Medulla oblongata (tissue), 1 donor: ENCODE measurements at regions not wholly inside any gene's neighbourhood (a gene's known extent, or its start where the extent isn't known, plus 50 kb on each side); places are given as distances from the start of the nearest gene placed in this dataset.

Experiments
- DNase-seq: peaks from one replicate; pipeline ENCODE4 v3.0.0-alpha.2; 2015; ENCODE audit errors: extremely low spot score

DNA sequence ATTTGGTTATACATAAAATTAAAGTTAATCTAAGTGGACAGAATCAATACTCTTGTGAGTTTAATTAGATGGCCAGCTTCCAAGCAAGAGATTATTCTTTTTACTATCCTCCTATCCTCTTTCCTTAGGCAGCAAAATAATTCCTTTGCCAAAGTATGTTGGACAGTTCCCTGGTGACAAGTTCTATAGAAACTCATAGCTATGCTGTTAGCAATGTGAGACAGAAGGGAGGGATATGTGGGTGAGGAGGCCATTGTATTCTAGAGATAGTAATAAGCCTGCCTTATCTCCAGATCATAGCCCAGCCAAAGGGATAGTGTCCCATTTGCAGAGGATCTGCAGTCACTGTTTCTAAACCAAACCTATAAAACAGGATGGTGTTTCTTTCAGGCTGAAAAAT is 181.6 kb upstream of the HDAC9 start:
- DNase-seq: no peak

DNA sequence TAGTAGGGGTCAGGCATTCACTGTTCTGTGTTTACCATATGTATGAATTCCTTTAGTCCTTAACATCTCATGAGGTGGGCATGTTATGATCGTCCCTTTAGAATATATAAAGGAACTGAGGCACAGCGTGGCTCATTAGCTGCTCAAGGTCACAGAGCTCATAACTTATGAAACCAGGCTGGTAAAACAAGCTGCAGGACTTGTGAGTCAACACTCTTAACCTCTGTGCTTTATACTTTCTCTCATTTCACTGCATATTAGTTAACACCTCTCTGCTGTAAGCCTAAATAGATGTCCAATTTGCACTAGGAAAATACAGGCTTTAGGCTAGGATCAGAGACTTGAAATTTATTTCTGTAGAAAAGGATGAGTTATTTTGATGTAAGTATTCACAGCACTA is 180.3 kb upstream of the HDAC9 start:
- DNase-seq: no peak

DNA sequence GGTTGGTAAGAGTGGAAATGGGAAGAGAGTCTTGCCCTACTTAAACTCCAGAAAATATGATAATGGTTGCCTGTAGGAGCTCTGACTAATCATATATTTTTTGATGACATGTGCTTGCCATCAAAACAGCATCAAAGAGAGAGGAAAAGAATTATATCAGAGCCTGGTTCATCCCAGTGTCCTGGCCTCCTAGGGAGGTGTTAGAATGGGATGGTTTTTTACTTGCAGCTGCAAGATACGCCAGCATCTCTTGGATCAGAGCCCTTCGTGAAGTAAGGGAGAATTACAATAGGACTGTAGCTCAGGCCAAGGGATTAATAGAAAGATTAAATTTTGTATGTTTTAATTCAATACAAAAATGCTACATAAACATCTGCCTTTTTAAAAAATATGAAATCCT is 177.6 kb upstream of the HDAC9 start:
- no peak for DNase-seq

DNA sequence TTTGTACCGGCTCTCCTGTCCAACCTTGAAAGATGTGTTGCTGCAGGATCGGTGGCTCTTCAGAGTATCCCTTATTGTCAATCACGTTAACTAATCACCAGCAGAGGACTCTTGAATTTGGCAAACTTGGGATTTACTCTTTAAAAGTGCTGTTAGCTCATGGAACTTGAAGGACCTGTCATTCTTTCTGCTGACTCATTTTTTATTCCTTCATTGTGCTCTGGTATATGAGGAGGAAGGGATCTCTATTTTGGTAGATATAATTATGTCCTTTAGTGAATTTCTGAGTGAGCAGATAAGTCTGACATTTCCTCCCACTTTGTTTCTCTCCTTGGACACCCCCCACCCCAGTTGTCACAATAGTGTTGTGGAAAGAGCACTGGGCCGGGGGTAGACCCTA is 175.1 kb upstream of the HDAC9 start:
- DNase-seq: no peak

DNA sequence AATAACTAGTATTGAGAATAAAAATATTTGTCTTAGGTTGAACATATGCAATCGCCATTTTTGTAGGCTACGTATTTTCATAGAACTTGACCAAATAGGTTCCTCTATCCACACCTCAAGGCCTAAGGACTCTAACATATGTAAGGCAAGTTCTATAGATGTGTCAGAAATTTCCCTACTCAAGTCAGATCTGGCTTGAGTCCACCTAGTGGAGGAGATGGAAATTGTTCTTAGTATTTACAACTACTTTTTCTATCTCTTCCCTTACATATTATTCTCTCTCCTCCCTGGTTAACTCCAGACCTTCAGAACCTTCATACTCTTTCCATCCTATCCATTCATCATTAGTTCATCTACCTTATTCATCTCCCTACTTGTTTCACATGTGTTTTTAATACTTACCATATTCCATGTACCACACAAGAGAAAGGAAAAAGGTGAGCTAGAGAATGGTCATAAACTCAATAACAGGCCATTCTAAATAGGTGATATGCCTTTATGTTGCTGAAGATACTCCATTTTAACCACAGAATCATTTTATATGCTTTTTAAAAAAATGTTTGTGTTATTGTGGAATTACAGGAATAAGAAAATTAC is 174.5 kb upstream of the HDAC9 start:
- DNase-seq: peak; percentile 51

DNA sequence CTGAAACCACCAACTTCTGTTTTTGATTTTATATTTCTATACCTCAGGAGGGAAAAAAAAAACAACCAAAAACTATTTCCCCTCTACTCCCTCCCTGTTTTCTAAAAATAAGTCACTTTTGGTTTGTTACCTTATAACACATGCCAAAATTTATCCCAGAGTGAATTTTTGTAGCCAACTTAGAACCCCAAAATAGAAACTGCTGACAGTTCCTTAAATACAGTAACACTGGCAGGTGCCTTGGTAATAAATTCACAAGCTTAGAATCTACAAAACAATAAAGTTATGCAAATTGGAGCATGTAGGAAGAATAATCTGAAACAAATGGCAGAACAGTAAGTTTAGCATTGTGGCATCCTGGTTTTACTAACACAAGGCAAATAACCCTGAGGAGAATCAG is 165.0 kb upstream of the HDAC9 start:
- DNase-seq: no peak

DNA sequence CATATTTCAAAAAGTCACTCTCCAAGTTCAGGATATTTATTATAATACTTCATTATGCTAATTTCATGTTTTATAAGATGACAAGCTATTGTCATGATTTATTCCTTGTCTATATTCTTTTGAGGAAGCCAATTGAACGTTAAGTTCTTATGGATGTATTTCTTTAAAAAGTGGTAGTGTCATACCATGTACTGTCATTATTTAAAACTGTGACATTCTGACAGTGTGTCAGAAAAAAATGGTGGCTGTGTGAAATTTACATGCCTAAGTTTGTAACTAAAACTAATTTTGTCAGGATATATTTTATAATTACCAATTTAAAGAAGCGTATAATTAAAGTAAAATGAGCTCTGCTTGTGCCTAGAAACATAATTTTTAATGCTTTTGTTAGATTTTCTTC is 158.9 kb upstream of the HDAC9 start:
- DNase-seq: no peak

DNA sequence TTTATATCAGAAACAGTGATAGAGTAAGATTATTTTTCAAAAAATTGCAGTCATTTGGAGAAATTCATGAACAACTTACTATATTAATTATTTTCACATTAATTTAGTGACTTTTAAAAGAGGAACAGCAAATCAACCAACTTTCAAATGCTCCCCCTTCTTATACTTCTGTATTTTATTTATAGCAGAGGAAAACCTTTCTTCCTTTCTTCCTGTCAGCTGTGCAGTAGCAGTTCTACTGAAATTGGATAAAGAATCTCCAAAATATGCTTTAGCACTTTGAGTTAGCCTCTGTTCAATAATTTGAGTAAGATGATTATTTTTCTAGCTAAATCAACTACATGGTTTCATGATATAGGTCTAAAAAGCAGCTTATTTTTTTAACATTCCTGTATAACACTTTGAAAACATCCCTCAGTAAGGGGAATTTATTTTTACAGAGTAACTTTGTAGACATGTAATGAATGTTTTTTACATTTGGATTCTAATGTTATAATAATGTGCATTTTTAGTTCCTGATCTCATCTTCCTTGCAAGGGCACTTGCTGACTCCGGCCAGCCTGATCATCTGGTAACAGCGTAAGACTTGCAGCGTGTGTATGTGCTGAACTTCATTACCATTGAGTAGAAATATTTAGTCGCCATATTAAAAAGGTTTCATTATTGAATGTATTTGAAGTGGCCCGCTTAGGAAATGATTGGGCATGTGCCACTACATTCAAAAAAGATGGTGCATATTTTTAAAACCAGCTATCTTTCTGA is 158.3 kb upstream of the HDAC9 start:
- DNase-seq: peak; percentile 33

DNA sequence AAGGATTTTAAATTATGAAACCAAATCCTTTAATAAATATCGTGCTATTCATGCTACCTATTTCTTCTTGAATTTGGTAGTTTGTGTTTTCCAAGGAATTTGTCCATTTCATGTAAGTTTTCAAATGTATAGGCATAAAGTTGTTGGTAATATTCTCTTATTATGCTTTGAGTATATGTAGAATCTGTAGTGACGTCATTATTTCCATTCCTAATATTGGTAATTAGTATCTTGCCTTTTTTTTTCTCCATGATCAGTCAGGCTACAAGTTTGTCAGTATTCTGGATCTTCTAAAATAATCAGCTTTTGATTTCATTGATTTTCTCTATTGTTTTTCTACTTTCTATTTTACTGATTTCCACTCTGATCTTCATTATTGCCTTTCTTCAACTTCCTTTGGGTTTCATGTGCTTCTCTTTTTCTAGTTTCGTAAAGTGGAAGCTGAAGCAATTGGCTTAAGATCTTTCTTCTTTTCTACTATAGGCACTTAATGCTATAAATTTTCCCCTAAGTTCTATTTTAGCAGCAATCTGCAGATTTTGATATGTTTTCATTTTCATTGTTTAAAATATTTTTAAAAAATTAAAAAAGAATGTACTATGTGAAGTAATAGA is 156.5 kb upstream of the HDAC9 start:
- no peak for DNase-seq

DNA sequence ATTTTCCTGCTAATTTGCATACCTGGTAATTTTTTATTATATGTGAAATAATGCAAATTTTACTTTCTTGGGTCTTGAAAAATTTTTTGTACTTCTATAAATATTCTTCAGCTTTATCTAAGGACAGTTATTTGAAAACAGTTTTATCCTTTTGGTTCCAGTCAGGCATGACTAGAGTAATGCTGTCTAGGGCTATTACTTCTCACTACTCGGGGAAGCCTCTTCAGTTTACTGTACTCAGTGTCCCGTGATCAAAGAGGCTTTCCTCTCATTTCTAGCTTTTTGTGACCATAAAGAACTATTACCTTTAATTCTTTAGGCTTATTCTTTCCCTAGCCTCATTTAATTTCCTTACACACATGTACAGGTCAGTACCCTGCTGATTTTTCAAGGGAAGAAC is 153.8 kb upstream of the HDAC9 start:
- no peak for DNase-seq

DNA sequence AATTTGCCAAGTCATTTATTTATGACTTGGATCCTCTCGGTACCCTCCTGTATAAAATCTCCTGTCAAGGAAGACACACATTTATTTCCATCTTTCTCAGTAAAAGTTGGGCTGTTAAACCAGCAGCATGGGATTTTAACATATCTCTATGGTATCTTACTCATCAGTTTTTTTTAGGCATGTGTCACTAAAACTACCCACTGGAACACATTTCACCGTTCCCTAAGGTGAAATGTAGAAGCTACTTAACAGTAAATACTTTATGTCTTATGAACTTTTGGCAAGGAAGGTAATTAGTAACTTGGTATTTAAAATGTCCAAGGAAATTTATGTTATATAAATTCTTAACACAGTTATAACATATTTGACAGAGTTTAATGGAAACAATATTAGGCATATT is 152.5 kb upstream of the HDAC9 start:
- no peak for DNase-seq

DNA sequence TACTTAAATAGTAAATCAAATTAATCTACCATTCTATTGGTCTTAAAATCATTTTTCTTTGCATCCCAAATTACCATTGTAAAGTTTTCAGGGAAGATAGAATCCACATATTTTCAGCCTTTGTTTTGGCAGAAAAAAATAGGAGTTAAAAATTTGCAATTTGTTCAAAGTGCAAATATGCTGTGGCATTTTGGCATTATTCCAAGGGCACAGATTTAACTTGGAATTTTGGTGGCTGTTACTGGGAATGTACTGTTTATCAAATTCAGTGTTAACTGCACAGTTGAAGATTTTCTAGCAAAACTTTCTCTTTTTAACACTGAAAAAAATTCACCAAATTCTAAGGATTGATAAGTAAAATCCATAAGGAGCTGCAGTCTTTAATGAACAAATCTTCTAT is 151.0 kb upstream of the HDAC9 start:
- DNase-seq: no peak

DNA sequence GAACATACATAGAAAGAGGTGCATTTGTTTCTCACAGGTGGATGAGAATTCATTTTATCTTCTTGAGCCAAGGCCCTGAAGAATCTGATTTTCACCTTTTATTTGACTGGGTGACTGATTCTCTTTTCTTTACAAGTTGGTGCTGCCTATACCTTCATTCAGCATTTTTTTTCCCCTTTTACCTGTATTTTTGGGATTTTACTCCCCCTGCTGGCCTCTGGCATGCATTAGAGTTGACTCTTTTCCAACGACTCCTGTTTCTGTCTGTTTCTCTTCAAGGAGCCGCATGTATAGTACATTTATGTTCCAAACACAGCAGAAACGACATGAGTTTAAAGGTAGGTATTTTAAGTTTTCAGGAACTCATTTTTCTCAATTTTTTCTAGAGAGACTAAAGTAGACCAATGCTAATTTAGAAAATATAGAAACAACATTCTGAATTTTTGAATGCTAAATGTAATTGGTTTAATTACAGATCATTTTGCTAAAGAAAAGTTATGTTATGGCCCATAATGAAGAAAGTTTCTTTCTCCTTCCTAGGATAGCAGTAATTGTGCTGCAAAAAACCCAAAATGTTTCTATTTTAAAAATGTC is 149.8 kb upstream of the HDAC9 start:
- DNase-seq: peak; percentile 63

DNA sequence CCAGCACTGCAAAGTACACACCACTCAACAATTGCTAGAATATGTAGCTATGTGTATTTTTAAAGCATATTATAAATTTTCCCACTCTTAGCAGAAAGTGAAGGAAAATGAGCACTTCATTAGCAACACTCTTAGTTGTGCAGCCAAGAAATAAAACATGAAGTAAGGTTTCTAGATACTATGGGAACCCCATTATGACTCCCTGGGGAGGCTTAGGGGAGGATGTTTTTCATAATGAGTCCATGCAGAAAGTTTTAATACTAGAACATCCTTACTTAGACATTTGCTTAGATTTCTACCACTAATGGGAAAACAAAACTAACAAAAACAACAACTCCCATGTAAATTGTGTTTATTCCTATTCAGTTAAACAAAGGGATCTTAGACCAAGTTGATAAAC is 148.4 kb upstream of the HDAC9 start:
- DNase-seq: no peak

DNA sequence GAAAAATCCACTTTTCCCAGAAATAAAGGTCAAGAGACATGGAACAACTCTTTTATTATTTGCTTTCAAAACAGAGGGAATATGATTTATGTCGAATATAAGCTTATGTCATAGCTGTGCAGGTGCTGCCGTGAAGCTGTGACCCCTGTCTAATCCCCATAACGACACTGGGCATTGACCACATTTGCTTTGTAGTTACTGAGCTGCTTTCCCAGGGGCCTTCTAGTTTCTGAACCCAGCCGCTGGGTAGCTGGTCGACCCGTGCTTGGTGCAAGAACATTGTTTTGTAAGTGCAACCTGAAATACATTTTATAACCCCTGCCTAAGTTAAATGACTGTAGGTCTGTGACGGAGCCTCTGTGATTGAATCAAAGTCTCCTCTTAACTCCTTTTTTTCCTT is 144.9 kb upstream of the HDAC9 start:
- DNase-seq: no peak

DNA sequence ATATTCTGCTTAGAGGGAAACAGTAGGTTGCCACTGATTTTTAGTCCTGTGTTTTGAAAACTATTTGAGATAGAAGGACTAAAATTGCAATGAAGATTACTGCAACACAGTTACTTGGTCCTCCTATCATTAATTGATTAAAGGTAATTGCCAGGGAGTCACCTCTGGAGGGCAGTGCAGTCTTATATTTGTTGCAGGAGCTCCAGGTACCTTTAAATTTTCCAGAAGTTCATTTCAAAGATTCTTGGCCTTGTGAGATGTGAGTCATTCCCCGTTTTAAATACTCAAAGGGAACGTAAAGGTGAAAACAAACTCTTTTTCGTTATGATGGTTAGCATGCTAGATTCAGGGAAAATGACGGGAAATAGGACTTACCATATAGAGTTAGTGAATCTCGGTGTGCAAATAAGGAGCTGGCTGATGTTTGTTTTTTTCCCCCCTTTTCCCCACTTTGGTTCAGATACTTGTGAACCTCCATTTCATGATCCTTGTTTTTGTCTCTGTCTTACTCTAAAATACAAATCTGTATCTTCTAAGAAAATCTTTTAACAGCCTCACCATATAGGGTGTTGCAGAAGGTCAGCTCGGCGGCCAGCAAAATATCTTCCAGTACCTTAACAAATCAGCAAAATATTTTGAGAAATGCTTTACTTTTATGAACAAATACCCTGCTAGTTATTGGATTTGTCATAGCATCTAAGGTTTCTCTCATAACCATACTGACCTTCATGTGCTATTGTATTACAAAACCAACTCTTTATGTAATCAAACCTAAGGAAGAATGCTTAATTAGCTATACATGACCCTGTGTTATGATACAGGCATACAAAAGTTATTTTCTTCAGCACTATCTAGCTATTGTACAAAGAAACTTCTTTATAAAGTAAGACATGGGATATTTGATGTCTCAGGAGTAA is 143.0 kb upstream of the HDAC9 start:
- DNase-seq: peak; percentile 59

DNA sequence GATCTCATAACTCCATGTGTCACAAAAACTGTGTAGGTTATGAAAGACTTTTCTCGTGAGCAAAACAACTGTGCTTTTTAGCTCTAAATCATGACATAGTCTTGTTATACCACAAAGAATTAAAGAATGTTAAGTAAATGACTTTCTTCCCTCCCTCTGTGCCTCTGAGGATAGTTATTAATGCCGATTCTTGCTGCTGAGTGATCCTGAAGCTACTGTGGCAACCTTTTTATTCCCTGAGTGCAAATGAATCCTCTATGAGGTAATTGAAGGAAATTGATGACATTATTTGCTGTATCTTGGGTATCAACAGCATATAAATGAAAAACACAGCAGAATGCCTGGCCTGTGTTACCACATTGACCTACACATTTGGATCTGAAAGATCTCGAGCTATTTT is 142.2 kb upstream of the HDAC9 start:
- no peak for DNase-seq

DNA sequence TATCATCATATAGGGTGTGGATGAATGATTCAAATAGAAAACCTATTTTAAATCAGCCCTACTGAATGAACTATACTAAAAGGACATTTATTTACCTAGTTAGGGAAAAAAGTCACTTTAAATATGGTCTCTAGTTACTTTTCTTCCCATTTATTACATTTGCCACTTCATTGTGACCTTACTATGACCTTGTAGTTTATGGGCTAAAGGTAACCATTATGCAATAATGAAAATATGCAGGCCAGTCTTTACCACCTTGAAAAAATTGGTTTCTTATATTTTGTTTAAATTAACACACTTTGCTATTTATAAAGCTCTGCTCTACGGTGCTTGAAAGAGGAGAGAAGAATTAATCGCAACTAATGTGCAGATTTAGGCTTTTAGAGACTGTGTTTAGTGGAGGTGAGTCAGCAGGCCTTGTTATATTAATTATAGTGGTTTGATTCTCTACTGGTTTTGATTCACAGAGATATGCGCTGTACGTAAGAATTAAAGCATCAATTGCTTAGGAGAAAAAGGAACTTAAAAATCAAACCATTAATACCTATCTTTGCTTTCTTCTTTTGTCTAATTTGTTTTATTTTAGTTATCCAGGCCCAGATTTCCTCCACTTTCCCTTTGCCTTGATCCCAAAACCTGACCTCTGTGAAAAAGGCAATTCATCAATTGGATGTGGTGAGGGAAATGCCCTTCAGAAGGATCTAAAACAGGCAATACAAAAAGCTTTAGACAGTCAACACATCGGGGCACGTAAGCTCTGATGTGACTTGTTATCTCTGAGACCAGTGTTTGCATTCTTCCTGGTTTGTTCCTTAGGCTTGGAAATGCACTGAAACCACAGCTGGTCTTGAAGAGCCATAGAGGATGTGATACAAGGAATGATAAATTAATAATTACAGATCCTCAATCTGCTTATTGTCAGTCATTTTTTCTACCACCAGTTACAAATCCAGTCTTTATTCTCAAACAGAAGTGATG is 141.2 kb upstream of the HDAC9 start:
- no peak for DNase-seq

DNA sequence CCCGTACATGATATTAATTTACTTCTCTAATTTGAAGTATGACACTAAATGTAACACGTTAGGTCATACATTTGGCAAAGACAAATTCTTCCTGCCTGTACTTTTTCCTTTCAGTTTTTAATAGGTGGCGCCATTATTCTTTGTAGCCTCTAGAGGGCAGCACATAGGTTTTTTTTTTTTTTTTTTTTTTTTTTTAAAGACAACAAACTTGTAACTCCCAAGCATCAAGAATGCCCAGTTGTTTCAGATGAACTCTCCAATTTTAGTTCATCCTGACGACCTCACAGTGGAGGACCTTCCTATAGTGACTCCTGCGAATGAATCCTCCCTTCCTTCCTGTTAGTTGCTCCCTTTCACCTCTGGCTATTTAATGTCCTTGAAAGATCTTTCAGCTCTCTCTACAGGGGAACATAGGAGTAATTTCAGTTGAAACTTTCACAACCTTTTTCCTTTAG is 139.3 kb upstream of the HDAC9 start:
- DNase-seq: peak; percentile 36

DNA sequence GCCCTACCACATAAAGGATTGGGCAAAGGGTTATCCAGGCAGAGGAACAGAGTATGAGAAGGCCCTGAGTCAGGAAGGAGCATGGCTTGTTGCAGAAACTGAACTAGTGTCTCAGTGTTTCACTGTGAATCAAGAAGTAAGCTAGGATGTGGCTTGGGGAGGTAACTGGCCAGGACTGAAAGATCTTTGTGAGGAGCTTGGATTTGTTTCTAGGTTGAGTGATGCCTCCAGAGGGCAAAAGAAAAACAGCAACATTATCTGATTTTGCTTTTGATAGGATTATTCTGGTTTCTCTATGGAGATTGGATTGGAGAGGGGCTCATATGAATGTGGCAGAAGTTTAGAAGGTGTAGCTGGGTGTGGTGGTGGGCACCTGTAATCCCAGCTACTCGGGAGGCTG is 137.9 kb upstream of the HDAC9 start:
- no peak for DNase-seq

DNA sequence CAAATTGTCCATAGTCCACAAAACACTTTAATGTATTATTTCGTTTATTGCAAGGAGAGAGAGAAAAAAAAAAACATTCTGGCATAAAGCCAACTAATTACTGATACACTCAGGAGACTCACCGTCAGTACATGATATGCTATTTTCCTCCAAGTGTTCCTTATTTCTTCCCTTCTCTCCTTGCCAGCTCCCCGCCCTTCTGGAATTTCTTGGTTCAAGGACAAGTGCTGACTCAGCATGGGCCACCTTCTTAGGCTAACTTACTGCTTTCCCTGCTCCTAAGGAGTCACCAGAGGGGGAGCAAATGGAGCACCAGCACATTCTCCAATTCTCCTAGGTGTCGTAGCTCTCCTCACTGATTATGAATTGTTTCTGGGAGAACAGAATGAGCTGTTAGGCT is 133.8 kb upstream of the HDAC9 start:
- DNase-seq: no peak
